ENCODE measurements at regions not wholly inside any gene's neighbourhood (a gene's known extent, or its start where the extent isn't known, plus 50 kb on each side); places are given as distances from the start of the nearest gene placed in this dataset.

DNA sequence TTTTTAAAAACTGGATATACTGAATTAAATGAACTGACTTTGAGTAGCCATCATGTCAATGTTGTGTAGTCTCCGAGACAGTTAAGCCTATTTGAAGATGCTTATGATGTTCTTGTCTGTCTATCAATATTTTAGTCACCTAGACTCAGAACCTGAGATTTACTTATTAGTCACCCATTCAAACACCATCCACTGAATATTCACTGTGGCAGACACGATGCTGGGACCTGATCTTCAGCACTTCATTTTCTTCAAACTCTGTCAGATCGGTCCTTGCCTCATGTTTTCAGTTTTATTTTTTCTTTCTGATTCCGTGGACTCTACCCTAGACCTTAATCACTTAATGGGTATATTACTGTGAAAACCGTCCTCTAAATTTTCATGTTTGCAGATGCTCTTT, 123.7 kb upstream of the MCHR2 start:
- TF ChIP-seq, protein P1, sequence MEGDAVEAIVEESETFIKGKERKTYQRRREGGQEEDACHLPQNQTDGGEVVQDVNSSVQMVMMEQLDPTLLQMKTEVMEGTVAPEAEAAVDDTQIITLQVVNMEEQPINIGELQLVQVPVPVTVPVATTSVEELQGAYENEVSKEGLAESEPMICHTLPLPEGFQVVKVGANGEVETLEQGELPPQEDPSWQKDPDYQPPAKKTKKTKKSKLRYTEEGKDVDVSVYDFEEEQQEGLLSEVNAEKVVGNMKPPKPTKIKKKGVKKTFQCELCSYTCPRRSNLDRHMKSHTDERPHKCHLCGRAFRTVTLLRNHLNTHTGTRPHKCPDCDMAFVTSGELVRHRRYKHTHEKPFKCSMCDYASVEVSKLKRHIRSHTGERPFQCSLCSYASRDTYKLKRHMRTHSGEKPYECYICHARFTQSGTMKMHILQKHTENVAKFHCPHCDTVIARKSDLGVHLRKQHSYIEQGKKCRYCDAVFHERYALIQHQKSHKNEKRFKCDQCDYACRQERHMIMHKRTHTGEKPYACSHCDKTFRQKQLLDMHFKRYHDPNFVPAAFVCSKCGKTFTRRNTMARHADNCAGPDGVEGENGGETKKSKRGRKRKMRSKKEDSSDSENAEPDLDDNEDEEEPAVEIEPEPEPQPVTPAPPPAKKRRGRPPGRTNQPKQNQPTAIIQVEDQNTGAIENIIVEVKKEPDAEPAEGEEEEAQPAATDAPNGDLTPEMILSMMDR (IDR thresholded peaks at IDR 0.05 in 4 of 5, conservative IDR thresholded peaks at IDR 0.05 in 1 of 5) = no peak
- TF ChIP-seq POLR2A (IDR thresholded peaks at IDR 0.05) = no peak
